Peyer's patch (tissue), 4 donors: ENCODE measurements at regions not wholly inside any gene's neighbourhood (a gene's known extent, or its start where the extent isn't known, plus 50 kb on each side); places are given as distances from the start of the nearest gene placed in this dataset.
A peak's percentile ranks its signal among the peaks of the same experiment; 100 is the strongest.

ENCODE experiments used
- DNase-seq, 3 donors: peaks; one replicate each; pipeline ENCODE4 v3.0.0-alpha.2; 2017 to 2019
- H3K27ac ChIP-seq, 4 donors: fragments of 200-600 bp; sonication (generic); one replicate each; pipeline ENCODE4 v1.5.1; 2016 to 2019
- H3K27me3 ChIP-seq, 2 donors: fragments of 200-600 bp; sonication (generic); one replicate each; pipeline ENCODE4 v1.5.1; 2019
- H3K36me3 ChIP-seq, 3 donors: fragments of 200-600 bp; sonication (generic); one replicate each; pipeline ENCODE4 v1.5.1; 2016 to 2019
- H3K4me1 ChIP-seq, 4 donors: fragments of 200-600 bp; sonication (generic); one replicate each; pipeline ENCODE4 v1.5.1; 2016 to 2019
- H3K4me3 ChIP-seq, 4 donors: fragments of 200-600 bp; sonication (generic); 1 replicate in 3 of 4; 2 replicates in 1 of 4; pipeline ENCODE4 v1.5.1; 2016 to 2019; ENCODE audit warnings: mild to moderate bottlenecking in 1 of 4
- H3K9me3 ChIP-seq, 4 donors: fragments of 200-600 bp; sonication (generic); one replicate each; pipeline ENCODE4 v1.5.1; 2016 to 2019; ENCODE audit warnings: mild to moderate bottlenecking in 1 of 4
- CTCF ChIP-seq, 6 experiments: fragments of 450-650 bp in 4 of 6; fragments of 200-600 bp in 2 of 6; sonication (generic) in 1 of 6; IDR thresholded peaks; one replicate each; pipeline ENCODE4 v1.5.1; 2017 to 2019; ENCODE audit warnings: antibody characterized with exemption in 6 of 6, mild to moderate bottlenecking in 3 of 6, moderate library complexity in 1 of 6
- POLR2A ChIP-seq, 2 donors: fragments of 450-650 bp; IDR thresholded peaks; one replicate each; pipeline ENCODE4 v1.5.1; 2017; ENCODE audit warnings: antibody characterized with exemption in 2 of 2, mild to moderate bottlenecking in 2 of 2, moderate library complexity in 2 of 2

GRCh38 chr6:163730246-163731210 is 316.0 kb downstream of the QKI start:
- no peak for DNase-seq
- Histone ChIP-seq H3K27me3 (no peaks in the 10 kb centered on the region), H3K4me1 (no peaks in the 10 kb centered on the region)

GRCh38 chr6:163729127-163729872 is 314.8 kb downstream of the QKI start:
- no peak overlapping the region for H3K4me3 ChIP-seq
- no peaks in the 10 kb centered on the region for H3K9me3 ChIP-seq
- no peaks in the 10 kb centered on the region for H3K27me3 ChIP-seq
- TF ChIP-seq CTCF (IDR thresholded peaks at IDR 0.05) (no peak), POLR2A (IDR thresholded peaks at IDR 0.05) (no peak)
- DNase-seq, result no peak
- no peaks in the 10 kb centered on the region for H3K4me1 ChIP-seq
- H3K36me3 ChIP-seq, result no peaks in the 10 kb centered on the region
- no peak overlapping the region for H3K27ac ChIP-seq

More at GRCh38 chr6:163730246-163731210, 316.0 kb downstream of the QKI start:
- Histone ChIP-seq H3K36me3 (no peaks in the 10 kb centered on the region), H3K9me3 (no peaks in the 10 kb centered on the region), H3K27ac (no peak overlapping the region), H3K4me3 (no peak overlapping the region)
- TF ChIP-seq CTCF (IDR thresholded peaks at IDR 0.05), result no peak
- TF ChIP-seq POLR2A (IDR thresholded peaks at IDR 0.05), result no peak

GRCh38 chr6:163728442-163729126 is 314.1 kb downstream of the QKI start:
- no peak overlapping the region for H3K4me3 ChIP-seq
- TF ChIP-seq CTCF (IDR thresholded peaks at IDR 0.05) (no peak), POLR2A (IDR thresholded peaks at IDR 0.05) (no peak)
- H3K27me3 ChIP-seq, result no peaks in the 10 kb centered on the region
- no peaks in the 10 kb centered on the region for H3K4me1 ChIP-seq
- no peaks in the 10 kb centered on the region for H3K9me3 ChIP-seq
- peak in 2 of 3 donors; percentile 13 to 32 for DNase-seq
- H3K36me3 ChIP-seq, result no peaks in the 10 kb centered on the region
- H3K27ac ChIP-seq, result no peak overlapping the region

GRCh38 chr6:163726037-163726695 is 311.6 kb downstream of the QKI start:
- H3K4me1 ChIP-seq, result no peaks in the 10 kb centered on the region
- no peak overlapping the region for H3K4me3 ChIP-seq
- H3K27ac ChIP-seq, result no peak overlapping the region
- TF ChIP-seq POLR2A (IDR thresholded peaks at IDR 0.05), result no peak
- no peak for TF ChIP-seq CTCF (IDR thresholded peaks at IDR 0.05)
- DNase-seq, result no peak
- H3K36me3 ChIP-seq, result no peaks in the 10 kb centered on the region
- H3K27me3 ChIP-seq, result no peaks in the 10 kb centered on the region
- no peaks in the 10 kb centered on the region for H3K9me3 ChIP-seq
